Colonic mucosa (tissue), 4 donors: ENCODE measurements at regions not wholly inside any gene's neighbourhood (a gene's known extent, or its start where the extent isn't known, plus 50 kb on each side); places are given as distances from the start of the nearest gene placed in this dataset.

Experiments used
- DNase-seq: peaks from one replicate; pipeline ENCODE4 v3.0.0-alpha.2; 2020
- H3K27ac ChIP-seq: fragments of 200-600 bp; one replicate; pipeline ENCODE4 v1.8.0; 2021
- H3K27me3 ChIP-seq: fragments of 200-600 bp; one replicate; pipeline ENCODE4 v1.8.0; 2021
- H3K36me3 ChIP-seq: fragments of 200-600 bp; one replicate; pipeline ENCODE4 v1.8.0; 2021
- H3K4me1 ChIP-seq: fragments of 200-600 bp; one replicate; pipeline ENCODE4 v1.8.0; 2021; ENCODE audit warnings: mild to moderate bottlenecking
- H3K4me3 ChIP-seq: fragments of 200-600 bp; one replicate; pipeline ENCODE4 v1.8.0; 2021
- H3K9ac ChIP-seq, 2 donors: one replicate each; pipeline ENCODE4 v1.7.0; 2013; ENCODE audit warnings: control low read depth in 2 of 2, low read depth in 2 of 2, low read length in 2 of 2
- H3K9me3 ChIP-seq: fragments of 200-600 bp; one replicate; pipeline ENCODE4 v1.8.0; 2021
- intact Hi-C: fragments of 100-400 bp; cut with DNase I; formaldehyde crosslinking; loops from one replicate; pipeline ENCODE4 v1.14.1; 2022
- TF ChIP-seq, protein P1 (sequence below): fragments of 200-600 bp; IDR thresholded peaks from one replicate; pipeline ENCODE4 v1.8.0; 2022; ENCODE audit warnings: antibody characterized with exemption, mild to moderate bottlenecking
- donor health status: healthy.
- donor health status: DM: no; HTN: no; CAD: no.
- donor health status: DM: no; HTN: no; CAD: no.

DNA sequence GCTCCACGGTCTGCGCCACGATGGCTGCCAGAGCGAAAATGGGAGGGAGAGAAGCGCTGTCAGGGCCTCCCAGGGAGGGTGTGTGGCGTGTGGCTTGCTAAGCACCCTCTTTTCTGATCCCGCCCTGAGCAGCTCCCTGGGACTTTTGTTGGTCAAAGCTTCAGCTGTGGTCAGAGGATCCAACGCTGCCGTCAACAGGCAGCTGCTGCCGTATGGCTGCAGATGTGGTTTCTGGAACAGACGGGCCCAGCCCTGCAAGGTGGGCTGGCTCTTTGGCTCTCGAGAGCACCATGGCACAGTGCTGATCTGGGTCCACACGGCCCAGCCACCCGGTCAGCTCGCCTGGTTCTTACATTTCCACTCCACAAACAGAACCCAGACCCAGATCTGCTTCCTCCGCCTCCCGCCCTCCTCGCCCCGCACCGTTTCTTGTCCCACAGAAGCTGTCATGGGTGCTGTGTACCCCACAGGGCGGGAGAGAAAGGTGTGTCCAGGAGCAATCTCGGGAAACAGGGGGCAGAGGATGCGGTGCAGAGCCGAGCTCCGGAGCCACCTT lies 86.0 kb upstream of the BHLHE23 start:
- no peaks in the 10 kb centered on the region for H3K4me1 ChIP-seq
- TF ChIP-seq, protein P1, sequence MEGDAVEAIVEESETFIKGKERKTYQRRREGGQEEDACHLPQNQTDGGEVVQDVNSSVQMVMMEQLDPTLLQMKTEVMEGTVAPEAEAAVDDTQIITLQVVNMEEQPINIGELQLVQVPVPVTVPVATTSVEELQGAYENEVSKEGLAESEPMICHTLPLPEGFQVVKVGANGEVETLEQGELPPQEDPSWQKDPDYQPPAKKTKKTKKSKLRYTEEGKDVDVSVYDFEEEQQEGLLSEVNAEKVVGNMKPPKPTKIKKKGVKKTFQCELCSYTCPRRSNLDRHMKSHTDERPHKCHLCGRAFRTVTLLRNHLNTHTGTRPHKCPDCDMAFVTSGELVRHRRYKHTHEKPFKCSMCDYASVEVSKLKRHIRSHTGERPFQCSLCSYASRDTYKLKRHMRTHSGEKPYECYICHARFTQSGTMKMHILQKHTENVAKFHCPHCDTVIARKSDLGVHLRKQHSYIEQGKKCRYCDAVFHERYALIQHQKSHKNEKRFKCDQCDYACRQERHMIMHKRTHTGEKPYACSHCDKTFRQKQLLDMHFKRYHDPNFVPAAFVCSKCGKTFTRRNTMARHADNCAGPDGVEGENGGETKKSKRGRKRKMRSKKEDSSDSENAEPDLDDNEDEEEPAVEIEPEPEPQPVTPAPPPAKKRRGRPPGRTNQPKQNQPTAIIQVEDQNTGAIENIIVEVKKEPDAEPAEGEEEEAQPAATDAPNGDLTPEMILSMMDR: no peak
- no peak overlapping the region for H3K9ac ChIP-seq
- no peaks in the 10 kb centered on the region for H3K27me3 ChIP-seq
- no peak overlapping the region for H3K27ac ChIP-seq
- intact Hi-C loops: no loop called here
- H3K36me3 ChIP-seq: no peaks in the 10 kb centered on the region
- DNase-seq: no peak
- H3K4me3 ChIP-seq: no peak overlapping the region
- no peaks in the 10 kb centered on the region for H3K9me3 ChIP-seq

DNA sequence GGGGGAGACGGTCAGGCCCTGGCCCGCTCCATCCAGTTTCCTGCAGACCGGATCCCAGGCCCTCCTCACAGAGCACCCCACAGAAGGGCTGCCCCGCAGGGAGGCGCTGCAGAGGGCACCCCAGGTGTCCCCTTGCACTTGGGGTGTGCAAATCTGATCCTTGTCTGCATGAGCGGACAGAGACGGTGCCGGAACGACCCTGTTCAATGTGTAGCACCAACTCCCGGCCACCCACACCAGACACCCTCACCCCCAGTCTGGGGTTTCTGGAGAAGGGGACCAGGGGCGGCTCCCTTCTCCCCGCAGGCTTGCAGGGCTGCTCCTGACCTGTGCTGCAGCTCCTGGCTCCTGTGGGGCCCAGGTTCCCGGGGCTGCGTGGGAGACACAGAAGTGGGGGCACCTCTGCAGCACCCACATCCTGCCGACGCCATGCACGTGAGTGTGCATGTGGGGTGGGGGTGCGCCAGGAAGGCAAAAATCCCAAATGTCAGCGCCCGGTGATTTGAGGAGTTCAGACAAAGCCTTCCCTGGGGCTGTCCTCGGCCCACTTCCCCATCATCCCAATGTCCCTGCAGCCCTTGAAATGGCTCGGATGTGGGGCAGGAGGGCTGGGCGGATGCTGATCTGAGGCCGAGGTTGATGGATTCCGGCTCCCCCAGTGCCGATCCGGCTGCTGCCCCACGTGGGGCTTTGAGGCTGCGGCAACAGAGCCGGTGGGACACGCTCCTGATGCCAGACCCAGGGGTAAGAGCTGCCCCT lies 85.3 kb upstream of the BHLHE23 start:
- no peak overlapping the region for H3K9ac ChIP-seq
- H3K27ac ChIP-seq: no peak overlapping the region
- TF ChIP-seq, protein P1: no peak
- DNase-seq: no peak
- H3K36me3 ChIP-seq: no peaks in the 10 kb centered on the region
- H3K27me3 ChIP-seq: no peaks in the 10 kb centered on the region
- intact Hi-C loops: no loop called here
- H3K4me3 ChIP-seq: no peak overlapping the region
- no peaks in the 10 kb centered on the region for H3K4me1 ChIP-seq
- no peaks in the 10 kb centered on the region for H3K9me3 ChIP-seq

DNA sequence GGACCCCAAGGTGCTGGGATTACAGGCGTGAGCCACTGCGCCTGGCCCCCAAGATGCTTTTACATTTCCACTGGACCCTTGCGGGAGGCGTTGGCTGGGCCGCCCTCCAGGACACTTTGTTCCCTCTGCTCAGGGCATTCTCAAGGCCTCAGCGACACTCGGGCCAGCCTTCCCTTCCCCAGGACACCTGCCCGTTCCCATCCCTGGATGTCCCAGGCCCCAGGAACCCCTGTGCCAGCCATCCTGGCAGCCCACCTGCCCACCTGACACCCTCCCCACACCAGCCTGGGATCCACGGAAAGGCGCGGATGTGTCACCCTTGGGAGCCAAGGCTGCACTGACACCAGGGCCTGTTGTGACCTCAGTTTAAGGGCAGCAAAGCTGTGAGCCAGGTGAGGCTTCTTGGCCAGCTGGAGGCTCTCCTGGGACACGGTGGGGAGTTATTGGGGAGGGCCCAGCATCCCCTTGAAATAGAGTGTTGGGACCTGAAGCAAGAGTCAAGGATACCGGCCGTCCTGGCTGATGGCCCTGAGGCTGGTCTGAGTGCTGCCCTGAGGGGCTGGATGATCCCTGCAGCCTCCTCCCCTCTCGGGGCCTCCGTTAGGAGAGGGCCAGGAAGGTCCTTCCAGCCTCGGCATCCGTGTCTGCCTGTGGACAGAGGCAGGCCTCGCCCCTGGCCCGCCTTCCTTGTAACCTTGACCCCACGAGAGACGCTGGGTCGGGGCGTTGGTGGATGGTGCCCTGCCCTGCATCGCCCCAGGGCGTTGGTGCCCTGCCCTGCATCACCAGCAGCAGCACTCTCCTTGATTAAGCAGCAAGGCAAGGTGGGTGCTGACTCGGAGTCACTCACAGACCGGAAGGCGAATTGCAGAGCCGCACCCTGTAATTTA lies 84.2 kb upstream of the BHLHE23 start:
- H3K4me3 ChIP-seq: no peak overlapping the region
- H3K9me3 ChIP-seq: no peaks in the 10 kb centered on the region
- DNase-seq: no peak
- no peaks in the 10 kb centered on the region for H3K27me3 ChIP-seq
- no peak overlapping the region for H3K27ac ChIP-seq
- no peaks in the 10 kb centered on the region for H3K36me3 ChIP-seq
- intact Hi-C loops: no loop called here
- H3K4me1 ChIP-seq: no peaks in the 10 kb centered on the region
- TF ChIP-seq, protein P1: no peak
- H3K9ac ChIP-seq: no peak overlapping the region

DNA sequence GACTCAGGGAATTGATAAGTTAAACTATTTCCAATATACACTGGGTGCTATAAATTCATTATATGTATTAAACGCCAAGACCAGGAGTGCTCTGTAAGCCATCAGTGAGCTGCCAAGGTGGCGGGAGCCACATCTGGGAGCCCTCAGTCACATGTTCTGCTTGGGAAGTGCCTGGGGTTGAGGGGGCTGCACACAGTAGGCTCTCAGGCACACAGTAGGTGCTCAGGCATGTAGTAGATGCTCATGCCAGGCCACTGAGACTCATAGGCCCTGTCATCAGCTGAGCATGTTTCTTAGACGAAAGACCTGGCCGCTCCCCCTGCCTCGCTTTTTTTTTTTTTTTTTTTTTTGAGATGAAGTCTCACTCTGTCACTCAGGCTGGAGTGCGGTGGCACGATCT lies 83.3 kb upstream of the BHLHE23 start:
- Histone ChIP-seq H3K36me3 (no peaks in the 10 kb centered on the region), H3K9me3 (no peaks in the 10 kb centered on the region), H3K4me1 (no peaks in the 10 kb centered on the region), H3K4me3 (no peak overlapping the region), H3K9ac (no peak overlapping the region), H3K27ac (no peak overlapping the region), H3K27me3 (no peaks in the 10 kb centered on the region)
- intact Hi-C loops: no loop called here
- no peak for DNase-seq
- TF ChIP-seq, protein P1: no peak

DNA sequence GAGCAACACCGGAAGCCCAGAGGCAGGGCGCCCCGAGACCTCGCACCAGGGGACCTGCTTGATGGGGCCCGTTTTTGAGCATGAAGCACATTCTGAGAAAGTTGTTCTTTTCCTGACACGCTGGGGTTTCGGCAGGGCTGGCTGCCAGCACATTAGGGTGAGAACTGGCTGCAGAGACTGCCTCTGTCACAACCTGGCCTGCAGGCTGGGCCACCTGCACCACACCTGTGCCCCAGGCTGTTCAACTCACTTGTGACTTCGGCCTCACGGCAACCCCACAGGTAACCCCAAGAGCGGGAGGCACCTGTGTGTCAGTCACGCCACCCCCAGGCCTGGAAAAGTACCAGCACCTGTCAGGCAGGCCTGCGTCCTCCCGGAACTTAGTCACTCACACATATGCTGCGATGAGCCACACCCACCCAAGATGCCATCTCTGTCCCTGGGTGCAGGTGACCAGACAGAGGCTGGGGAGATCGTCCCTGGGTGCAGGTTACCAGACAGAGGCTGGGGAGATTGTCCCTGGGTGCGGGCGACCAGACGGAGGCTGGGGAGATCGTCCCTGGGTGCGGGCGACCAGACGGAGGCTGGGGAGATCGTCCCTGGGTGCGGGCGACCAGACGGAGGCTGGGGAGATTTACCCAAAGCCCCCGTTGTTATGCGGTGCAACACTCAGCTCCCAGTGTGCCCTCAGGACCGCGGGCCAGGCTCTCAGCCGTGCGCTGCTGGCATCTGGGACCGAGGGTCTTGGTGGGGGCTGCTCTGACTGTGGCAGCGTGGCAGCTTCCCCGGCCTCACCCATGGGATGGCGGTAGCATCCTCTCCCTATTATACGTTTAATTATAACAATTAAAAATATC lies 82.5 kb upstream of the BHLHE23 start:
- H3K4me1 ChIP-seq: no peaks in the 10 kb centered on the region
- TF ChIP-seq, protein P1: no peak
- H3K9ac ChIP-seq: no peak overlapping the region
- no peaks in the 10 kb centered on the region for H3K36me3 ChIP-seq
- no peaks in the 10 kb centered on the region for H3K9me3 ChIP-seq
- H3K4me3 ChIP-seq: no peak overlapping the region
- intact Hi-C loops: no loop called here
- no peaks in the 10 kb centered on the region for H3K27me3 ChIP-seq
- no peak for DNase-seq
- no peak overlapping the region for H3K27ac ChIP-seq
